ENCODE measurements at regions not wholly inside any gene's neighbourhood (a gene's known extent, or its start where the extent isn't known, plus 50 kb on each side); places are given as distances from the start of the nearest gene placed in this dataset.
"Not testable (repeated sequence)": the region's sequence is repeated elsewhere in the genome, so short reads cannot be mapped to it uniquely, and the experiment has no call there.

GRCh38 chr5:1653698-1654651, 130.2 kb upstream of the LPCAT1 start:
- H3K79me2 ChIP-seq (ENCODE audit: control insufficient read depth, insufficient read depth, low read length); DNase-seq (ENCODE audit: low read depth, low spot score); POLR2A ChIA-PET; H2AFZ ChIP-seq (ENCODE audit: control insufficient read depth, low read depth, low read length); H3K9ac ChIP-seq (ENCODE audit: control insufficient read depth, insufficient read depth, low read length); intact Hi-C loops (cut with micrococcal nuclease; ENCODE audit: unreplicated experiment); SMC1A ChIA-PET (ENCODE audit: uncharacterized antibody, unreplicated experiment); H3K4me3 ChIP-seq; H3K27ac ChIP-seq (ENCODE audit: control insufficient read depth, insufficient read depth); BruUV-seq (replicated peaks); FAIRE-seq; H3K9me3 ChIP-seq (replicated peaks; ENCODE audit: control insufficient read depth, insufficient read depth, low read length); H4K20me1 ChIP-seq (ENCODE audit: control insufficient read depth, insufficient read depth); H3K4me1 ChIP-seq (ENCODE audit: control insufficient read depth, insufficient read depth, low read length); H3K27me3 ChIP-seq (replicated peaks in 1 of 2; ENCODE audit: control insufficient read depth in 2 of 2, insufficient read depth in 2 of 2, low read length in 1 of 2); H3K36me3 ChIP-seq (ENCODE audit: control insufficient read depth in 2 of 2, insufficient read depth in 2 of 2, low read length in 1 of 2): not testable (repeated sequence)
- CTCF ChIA-PET: interaction anchor here (0.6 to 1.9 kb wide), 10 partner anchors 9 to 1435 kb away, joined by 3 to 12 read pairs (median 4); no protein-coding TSS in a partner anchor
- peak overlapping the region; percentile 48; the same call in 1 of the 2 replicates for H3K4me2 ChIP-seq (ENCODE audit: control insufficient read depth, insufficient read depth)
- peak; percentile 97 for ATAC-seq
- TF ChIP-seq CTCF (IDR thresholded peaks at IDR 0.05 in 2 of 3, conservative IDR thresholded peaks at IDR 0.05 in 1 of 3; ENCODE audit: control insufficient read depth in 2 of 3, extremely low read depth in 1 of 3, insufficient read depth in 1 of 3, low read depth in 3 of 3, low read length in 3 of 3) (peak; percentile 7 to 30 (median 22); a peak in 2 of 6 replicates), BHLHE40 (IDR thresholded peaks at IDR 0.05; ENCODE audit: borderline replicate concordance in 1 of 2, low read depth in 2 of 2, low read length in 1 of 2) (0 out of 4 replicates have a peak, but pooled peaks of 1 of the 2 experiments have one; percentile 44), RAD21 (IDR thresholded peaks at IDR 0.05; ENCODE audit: insufficient read depth, low read depth, low read length) (peak; percentile 4; the same call in 1 of the 2 replicates)
- in situ Hi-C loops (cut with MboI): loop anchor here (10.0 kb wide), 1 partner anchor 719 kb away; no protein-coding TSS in a partner anchor
- RAD21 ChIA-PET (ENCODE audit: unreplicated experiment): interaction anchor here (1.0 to 1.9 kb wide), 3 partner anchors 9 to 446 kb away, joined by 4 to 6 read pairs (median 5); no protein-coding TSS in a partner anchor
- 2% methylated on average over 32 of the region's 60 CpGs for WGBS (ENCODE audit: insufficient coverage, insufficient replicate concordance, low lambda C conversion rate, missing lambda C conversion rate)

Measured in GM12878 (cell line).